GM19099 (cell line): ENCODE measurements at regions not wholly inside any gene's neighbourhood (a gene's known extent, or its start where the extent isn't known, plus 50 kb on each side); places are given as distances from the start of the nearest gene placed in this dataset.

Experiments
- POLR2A ChIP-seq: IDR thresholded peaks from 3 replicates; pipeline ENCODE4 v1.6.1; 2011; ENCODE audit warnings: low read depth; ENCODE audit not compliant: insufficient read length; ENCODE audit errors: extremely low read depth

GRCh38 chr16:17977260-17977659, 359.3 kb downstream of the NPIPA8 start:
- no peak for TF ChIP-seq POLR2A

- TF ChIP-seq POLR2A = no peak
Observed at GRCh38 chr16:17972460-17972943, 364.0 kb downstream of the NPIPA8 start.

- TF ChIP-seq POLR2A = no peak
Observed at GRCh38 chr16:17970816-17971331, 365.7 kb downstream of the NPIPA8 start.

- no peak for TF ChIP-seq POLR2A
Observed at GRCh38 chr16:17970157-17970765, 366.3 kb downstream of the NPIPA8 start.

- no peak for TF ChIP-seq POLR2A
Observed at GRCh38 chr16:17965133-17965900, 371.2 kb downstream of the NPIPA8 start.

GRCh38 chr16:17964196-17964595, 372.3 kb downstream of the NPIPA8 start:
- no peak for TF ChIP-seq POLR2A

GRCh38 chr16:17963185-17963836, 373.2 kb downstream of the NPIPA8 start:
- TF ChIP-seq POLR2A = no peak

GRCh38 chr16:17962726-17963125, 373.8 kb downstream of the NPIPA8 start:
- TF ChIP-seq POLR2A = no peak

- TF ChIP-seq POLR2A = no peak
Observed at GRCh38 chr16:17951378-17951777, 385.2 kb downstream of the NPIPA8 start.

- TF ChIP-seq POLR2A = no peak
Observed at GRCh38 chr16:17949982-17950250, 386.6 kb downstream of the NPIPA8 start.

GRCh38 chr16:17949141-17949981, 387.2 kb downstream of the NPIPA8 start:
- no peak for TF ChIP-seq POLR2A

- no peak for TF ChIP-seq POLR2A
Observed at GRCh38 chr16:17947637-17948036, 388.9 kb downstream of the NPIPA8 start.

- TF ChIP-seq POLR2A = no peak
Observed at GRCh38 chr16:17947165-17947564, 389.4 kb downstream of the NPIPA8 start.

GRCh38 chr16:17945080-17945601, 391.4 kb downstream of the NPIPA8 start:
- no peak for TF ChIP-seq POLR2A

- TF ChIP-seq POLR2A = no peak
Observed at GRCh38 chr16:17944345-17944744, 392.2 kb downstream of the NPIPA8 start.
